ENCODE measurements at regions not wholly inside any gene's neighbourhood (a gene's known extent, or its start where the extent isn't known, plus 50 kb on each side); places are given as distances from the start of the nearest gene placed in this dataset.

GRCh38 chr4:123470640-123471039, 74.0 kb downstream of the SPRY1 start:
- POLR2A ChIA-PET, result no interaction called here
- no peak overlapping the region for H3K27ac Mint-ChIP-seq
- H3K4me1 Mint-ChIP-seq, result no peaks in the 10 kb centered on the region
- H3K9me3 Mint-ChIP-seq, result peaks cover 0 to 3% (median 0%) of the 10 kb centered on the region in 5 donors
- no peak overlapping the region for H3K4me3 Mint-ChIP-seq
- CTCF ChIA-PET, result no interaction called here
- no peaks in the 10 kb centered on the region for H3K36me3 Mint-ChIP-seq
- no peaks in the 10 kb centered on the region for H3K27me3 Mint-ChIP-seq
- Histone ChIP-seq H3K9me3 (ENCODE audit: low read length) (no peaks in the 10 kb centered on the region), H3K4me1 (ENCODE audit: insufficient read depth, low read length) (no peaks in the 10 kb centered on the region), H3K4me3 (ENCODE audit: low read length) (no peak overlapping the region), H3K27ac (ENCODE audit: low read depth, low read length) (no peak overlapping the region), H3K27me3 (ENCODE audit: insufficient read depth, low read length, poor library complexity, severe bottlenecking) (no peaks in the 10 kb centered on the region), H3K36me3 (ENCODE audit: insufficient read depth, low read length) (no peaks in the 10 kb centered on the region)
- DNase-seq, result no peak

- Histone ChIP-seq H3K4me3 (ENCODE audit: low read length) (no peak overlapping the region), H3K9me3 (ENCODE audit: low read length) (no peaks in the 10 kb centered on the region), H3K27me3 (ENCODE audit: insufficient read depth, low read length, poor library complexity, severe bottlenecking) (no peaks in the 10 kb centered on the region), H3K4me1 (ENCODE audit: insufficient read depth, low read length) (no peaks in the 10 kb centered on the region), H3K27ac (ENCODE audit: low read depth, low read length) (no peak overlapping the region), H3K36me3 (ENCODE audit: insufficient read depth, low read length) (no peaks in the 10 kb centered on the region)
- DNase-seq, result no peak
- Mint-ChIP-seq H3K36me3 (no peaks in the 10 kb centered on the region), H3K27me3 (no peaks in the 10 kb centered on the region), H3K9me3 (peaks cover 0 to 7% (median 0%) of the 10 kb centered on the region in 5 donors), H3K4me3 (no peak overlapping the region), H3K27ac (no peak overlapping the region), H3K4me1 (no peaks in the 10 kb centered on the region)
- ChIA-PET POLR2A (no interaction called here), CTCF (no interaction called here)
Observed at GRCh38 chr4:123471655-123472369, 75.2 kb downstream of the SPRY1 start.

GRCh38 chr4:123474817-123475216, 78.2 kb downstream of the SPRY1 start:
- CTCF ChIA-PET, result no interaction called here

GRCh38 chr4:123476089-123476488, 79.5 kb downstream of the SPRY1 start:
- Mint-ChIP-seq H3K27me3 (no peaks in the 10 kb centered on the region), H3K36me3 (no peaks in the 10 kb centered on the region), H3K27ac (peak overlapping the region in 3 of 8 donors; percentile 15 to 95 (median 82)), H3K4me3 (no peak overlapping the region), H3K4me1 (peaks cover 19 to 24% (median 20%) of the 10 kb centered on the region in 3 donors), H3K9me3 (peaks cover 0 to 7% (median 0%) of the 10 kb centered on the region in 5 donors)
- no peaks in the 10 kb centered on the region for H3K27me3 ChIP-seq (ENCODE audit: insufficient read depth, low read length, poor library complexity, severe bottlenecking)
- ChIA-PET POLR2A (no interaction called here), CTCF (no interaction called here)
- H3K27ac ChIP-seq (ENCODE audit: low read depth, low read length), result no peak overlapping the region
- H3K4me3 ChIP-seq (ENCODE audit: low read length), result no peak overlapping the region
- H3K9me3 ChIP-seq (ENCODE audit: low read length), result no peaks in the 10 kb centered on the region
- DNase-seq, result no peak
- no peaks in the 10 kb centered on the region for H3K36me3 ChIP-seq (ENCODE audit: insufficient read depth, low read length)
- no peaks in the 10 kb centered on the region for H3K4me1 ChIP-seq (ENCODE audit: insufficient read depth, low read length)

More at GRCh38 chr4:123474817-123475216, 78.2 kb downstream of the SPRY1 start:
- Histone ChIP-seq H3K27ac (ENCODE audit: low read depth, low read length) (no peak overlapping the region), H3K36me3 (ENCODE audit: insufficient read depth, low read length) (no peaks in the 10 kb centered on the region), H3K4me1 (ENCODE audit: insufficient read depth, low read length) (no peaks in the 10 kb centered on the region), H3K27me3 (ENCODE audit: insufficient read depth, low read length, poor library complexity, severe bottlenecking) (no peaks in the 10 kb centered on the region), H3K4me3 (ENCODE audit: low read length) (no peak overlapping the region), H3K9me3 (ENCODE audit: low read length) (no peaks in the 10 kb centered on the region)
- Mint-ChIP-seq H3K36me3 (no peaks in the 10 kb centered on the region), H3K4me3 (no peak overlapping the region), H3K27me3 (no peaks in the 10 kb centered on the region), H3K9me3 (peaks cover 0 to 7% (median 0%) of the 10 kb centered on the region in 5 donors), H3K27ac (peak overlapping the region in 1 of 8 donors; percentile 32), H3K4me1 (peaks cover 19 to 24% (median 20%) of the 10 kb centered on the region in 3 donors)
- POLR2A ChIA-PET, result no interaction called here
- no peak for DNase-seq

- Mint-ChIP-seq H3K36me3 (no peaks in the 10 kb centered on the region), H3K27ac (peak overlapping the region in 7 of 8 donors; percentile 13 to 91 (median 75)), H3K4me3 (peak overlapping the region in 5 of 7 donors; percentile 19 to 58 (median 27)), H3K27me3 (no peaks in the 10 kb centered on the region), H3K4me1 (peaks cover 19 to 24% (median 20%) of the 10 kb centered on the region in 3 donors), H3K9me3 (peaks cover 0 to 7% (median 0%) of the 10 kb centered on the region in 5 donors)
- Histone ChIP-seq H3K27ac (ENCODE audit: low read depth, low read length) (no peak overlapping the region), H3K9me3 (ENCODE audit: low read length) (no peaks in the 10 kb centered on the region), H3K36me3 (ENCODE audit: insufficient read depth, low read length) (no peaks in the 10 kb centered on the region), H3K4me1 (ENCODE audit: insufficient read depth, low read length) (no peaks in the 10 kb centered on the region), H3K27me3 (ENCODE audit: insufficient read depth, low read length, poor library complexity, severe bottlenecking) (no peaks in the 10 kb centered on the region), H3K4me3 (ENCODE audit: low read length) (no peak overlapping the region)
- DNase-seq, result peak; percentile 22 to 77 (median 60)
- ChIA-PET POLR2A (no interaction called here), CTCF (no interaction called here)
Observed at GRCh38 chr4:123477711-123478209, 81.2 kb downstream of the SPRY1 start.

GRCh38 chr4:123478859-123479345, 82.3 kb downstream of the SPRY1 start:
- H3K4me3 Mint-ChIP-seq, result peak overlapping the region in 3 of 7 donors; percentile 7 to 52 (median 14)
- H3K36me3 Mint-ChIP-seq, result no peaks in the 10 kb centered on the region
- H3K36me3 ChIP-seq (ENCODE audit: insufficient read depth, low read length), result no peaks in the 10 kb centered on the region
- ChIA-PET POLR2A (no interaction called here), CTCF (interaction anchor here (1.2 kb wide), 1 partner anchor 17 kb away, joined by 3 read pairs; no protein-coding TSS in a partner anchor)
- H3K27ac Mint-ChIP-seq, result peak overlapping the region in 4 of 8 donors; percentile 41 to 91 (median 67)
- no peak overlapping the region for H3K4me3 ChIP-seq (ENCODE audit: low read length)
- H3K27me3 ChIP-seq (ENCODE audit: insufficient read depth, low read length, poor library complexity, severe bottlenecking), result no peaks in the 10 kb centered on the region
- no peak for DNase-seq
- H3K4me1 Mint-ChIP-seq, result peaks cover 19 to 24% (median 20%) of the 10 kb centered on the region in 3 donors
- H3K9me3 Mint-ChIP-seq, result peaks cover 0 to 7% (median 0%) of the 10 kb centered on the region in 5 donors
- H3K27me3 Mint-ChIP-seq, result no peaks in the 10 kb centered on the region
- no peaks in the 10 kb centered on the region for H3K9me3 ChIP-seq (ENCODE audit: low read length)
- H3K4me1 ChIP-seq (ENCODE audit: insufficient read depth, low read length), result no peaks in the 10 kb centered on the region
- no peak overlapping the region for H3K27ac ChIP-seq (ENCODE audit: low read depth, low read length)

- Mint-ChIP-seq H3K27ac (peak overlapping the region in 1 of 8 donors; percentile 91), H3K4me1 (peaks cover 19 to 24% (median 20%) of the 10 kb centered on the region in 3 donors), H3K36me3 (no peaks in the 10 kb centered on the region), H3K4me3 (no peak overlapping the region), H3K27me3 (no peaks in the 10 kb centered on the region), H3K9me3 (peaks cover 0 to 7% (median 0%) of the 10 kb centered on the region in 5 donors)
- H3K9me3 ChIP-seq (ENCODE audit: low read length), result no peaks in the 10 kb centered on the region
- DNase-seq, result no peak
- no peaks in the 10 kb centered on the region for H3K27me3 ChIP-seq (ENCODE audit: insufficient read depth, low read length, poor library complexity, severe bottlenecking)
- H3K4me3 ChIP-seq (ENCODE audit: low read length), result no peak overlapping the region
- no peaks in the 10 kb centered on the region for H3K4me1 ChIP-seq (ENCODE audit: insufficient read depth, low read length)
- CTCF ChIA-PET, result no interaction called here
- POLR2A ChIA-PET, result no interaction called here
- H3K36me3 ChIP-seq (ENCODE audit: insufficient read depth, low read length), result no peaks in the 10 kb centered on the region
- H3K27ac ChIP-seq (ENCODE audit: low read depth, low read length), result no peak overlapping the region
Observed at GRCh38 chr4:123479944-123480343, 83.3 kb downstream of the SPRY1 start.

- peaks cover 19 to 24% (median 20%) of the 10 kb centered on the region in 3 donors for H3K4me1 Mint-ChIP-seq
- H3K27ac Mint-ChIP-seq, result peak overlapping the region in 1 of 8 donors; percentile 42
- no peak overlapping the region for H3K4me3 Mint-ChIP-seq
- no peaks in the 10 kb centered on the region for H3K36me3 Mint-ChIP-seq
- peaks cover 0 to 2% (median 0%) of the 10 kb centered on the region in 5 donors for H3K9me3 Mint-ChIP-seq
- no peak for DNase-seq
- POLR2A ChIA-PET, result no interaction called here
- no peak overlapping the region for H3K27ac ChIP-seq (ENCODE audit: low read depth, low read length)
- H3K4me3 ChIP-seq (ENCODE audit: low read length), result no peak overlapping the region
- H3K27me3 ChIP-seq (ENCODE audit: insufficient read depth, low read length, poor library complexity, severe bottlenecking), result no peaks in the 10 kb centered on the region
- no peaks in the 10 kb centered on the region for H3K36me3 ChIP-seq (ENCODE audit: insufficient read depth, low read length)
- H3K27me3 Mint-ChIP-seq, result no peaks in the 10 kb centered on the region
- no peaks in the 10 kb centered on the region for H3K9me3 ChIP-seq (ENCODE audit: low read length)
- no peaks in the 10 kb centered on the region for H3K4me1 ChIP-seq (ENCODE audit: insufficient read depth, low read length)
- CTCF ChIA-PET, result interaction anchor here (0.7 kb wide), 1 partner anchor 92 kb away, joined by 3 read pairs; no protein-coding TSS in a partner anchor
Observed at GRCh38 chr4:123480706-123481418, 84.3 kb downstream of the SPRY1 start.
